OCI-M2 (cell line): ENCODE measurements at regions not wholly inside any gene's neighbourhood (a gene's known extent, or its start where the extent isn't known, plus 50 kb on each side); places are given as distances from the start of the nearest gene placed in this dataset.
"Not testable (repeated sequence)": the region's sequence is repeated elsewhere in the genome, so short reads cannot be mapped to it uniquely, and the experiment has no call there.

Experiments used
- DNase-seq: peaks from one replicate; lab custom pipeline; 2025; ENCODE audit not compliant: unreplicated experiment; lab: John Stamatoyannopoulos, UW

GRCh38 chr7:114293289-114294012, 121.2 kb upstream of the FOXP2 start:
- peak; percentile 65 for DNase-seq

DNA sequence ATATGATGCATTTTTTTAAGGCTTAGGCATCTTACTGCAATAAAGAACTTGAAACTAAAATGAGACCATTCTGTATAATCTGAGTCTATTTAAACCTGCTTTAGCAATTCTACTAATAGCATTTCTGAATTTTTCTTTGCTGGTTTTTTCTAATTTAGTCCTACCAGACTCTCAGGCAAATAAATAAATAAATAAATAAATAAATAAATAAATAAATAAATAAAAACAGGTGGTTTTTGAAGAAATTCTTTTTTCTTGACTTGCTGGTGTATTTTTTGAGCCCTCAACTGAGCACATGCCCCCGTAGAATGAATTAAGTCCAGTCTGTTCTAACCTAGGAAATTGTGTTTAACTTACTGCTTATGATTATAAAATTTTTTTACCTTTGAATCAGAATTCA, 134.7 kb upstream of the FOXP2 start:
- DNase-seq, result no peak

DNA sequence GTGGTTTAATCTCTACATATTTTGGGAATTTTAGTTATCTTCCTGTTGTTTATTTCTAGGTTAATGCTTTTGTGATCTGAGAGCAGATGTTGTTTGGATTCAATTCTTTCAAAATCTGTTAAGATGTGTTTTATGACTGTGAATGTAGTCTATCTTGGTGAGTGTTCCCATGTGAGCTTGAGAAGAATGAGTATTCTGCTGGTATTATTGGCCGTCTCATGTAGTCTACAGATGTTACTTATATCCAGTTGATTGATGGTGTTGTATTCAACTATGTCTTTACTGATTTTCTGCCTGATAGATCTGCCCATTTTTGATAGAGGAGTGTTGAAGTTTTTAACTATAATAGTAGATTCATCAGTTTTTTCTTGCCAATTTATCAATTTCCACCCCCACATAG, 141.4 kb upstream of the FOXP2 start:
- DNase-seq, result no peak

GRCh38 chr7:114269714-114270113, 144.9 kb upstream of the FOXP2 start:
- no peak for DNase-seq

- not testable (repeated sequence) for DNase-seq
Observed at GRCh38 chr7:114267550-114267949, 147.1 kb upstream of the FOXP2 start.

- no peak for DNase-seq
Observed at GRCh38 chr7:114264023-114264422, 150.6 kb upstream of the FOXP2 start.

DNA sequence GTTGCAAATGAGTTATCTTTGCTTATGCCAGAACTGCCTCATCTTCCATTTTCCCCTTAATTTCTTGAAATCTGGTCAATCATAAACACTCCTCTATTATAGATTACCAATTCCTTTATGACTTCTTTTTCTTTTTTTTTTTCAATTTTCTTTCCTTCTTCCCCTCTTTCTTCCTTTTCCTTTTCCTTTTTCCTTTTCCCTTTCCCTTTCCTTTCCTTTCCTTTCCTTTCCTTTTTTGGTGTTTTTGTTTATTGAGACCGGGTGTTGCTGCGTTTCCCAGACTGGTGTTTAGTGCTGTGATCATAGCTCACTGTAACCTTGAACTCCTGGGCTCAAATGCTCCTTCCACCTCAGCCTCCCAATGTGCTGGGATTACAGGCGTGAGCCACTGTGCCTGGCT, 151.4 kb upstream of the FOXP2 start:
- no peak for DNase-seq

GRCh38 chr7:114255404-114255841, 159.2 kb upstream of the FOXP2 start:
- DNase-seq, result no peak

DNA sequence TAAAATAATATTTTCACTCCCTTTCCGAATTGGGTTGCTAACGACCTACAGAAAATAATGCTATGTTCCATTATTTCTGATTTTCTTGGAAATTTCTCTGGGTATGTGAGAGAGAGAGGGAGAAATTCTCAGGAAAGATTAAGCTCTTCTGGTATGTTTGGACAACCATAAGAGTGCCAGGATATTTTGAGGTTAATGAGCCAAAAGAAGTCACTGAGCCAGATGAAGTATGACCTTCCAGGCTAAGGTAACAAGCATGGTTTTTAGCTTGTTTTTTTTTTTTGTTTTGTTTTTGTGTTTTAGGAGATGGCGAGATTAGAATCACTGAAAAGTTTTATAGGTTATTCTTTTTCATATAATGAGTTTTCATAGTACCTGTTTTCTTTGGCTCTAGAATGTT, 171.0 kb upstream of the FOXP2 start:
- no peak for DNase-seq

GRCh38 chr7:114242992-114243507, 171.6 kb upstream of the FOXP2 start:
- DNase-seq, result no peak

- no peak for DNase-seq
Observed at GRCh38 chr7:114229246-114229645, 185.4 kb upstream of the FOXP2 start.

DNA sequence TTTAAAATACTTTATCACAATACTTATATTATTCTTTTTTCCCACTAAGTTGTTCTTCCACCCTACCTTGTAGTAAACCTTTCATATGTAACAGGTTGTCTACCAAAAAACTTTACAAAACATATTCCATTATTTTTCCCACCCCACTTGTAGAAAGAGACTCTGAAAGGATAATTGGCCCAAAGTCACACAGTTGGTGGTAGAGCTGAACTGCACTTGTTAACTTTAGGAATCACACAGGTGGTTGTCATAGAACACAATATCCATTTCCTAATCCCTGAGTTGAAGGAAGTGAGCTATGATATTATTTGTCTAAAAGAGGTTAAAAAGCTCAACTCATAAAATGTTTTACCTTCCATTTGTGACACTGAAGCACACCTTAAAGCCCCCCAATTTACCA, 188.8 kb upstream of the FOXP2 start:
- DNase-seq, result no peak

- no peak for DNase-seq
Observed at GRCh38 chr7:114218283-114218682, 196.3 kb upstream of the FOXP2 start.

DNA sequence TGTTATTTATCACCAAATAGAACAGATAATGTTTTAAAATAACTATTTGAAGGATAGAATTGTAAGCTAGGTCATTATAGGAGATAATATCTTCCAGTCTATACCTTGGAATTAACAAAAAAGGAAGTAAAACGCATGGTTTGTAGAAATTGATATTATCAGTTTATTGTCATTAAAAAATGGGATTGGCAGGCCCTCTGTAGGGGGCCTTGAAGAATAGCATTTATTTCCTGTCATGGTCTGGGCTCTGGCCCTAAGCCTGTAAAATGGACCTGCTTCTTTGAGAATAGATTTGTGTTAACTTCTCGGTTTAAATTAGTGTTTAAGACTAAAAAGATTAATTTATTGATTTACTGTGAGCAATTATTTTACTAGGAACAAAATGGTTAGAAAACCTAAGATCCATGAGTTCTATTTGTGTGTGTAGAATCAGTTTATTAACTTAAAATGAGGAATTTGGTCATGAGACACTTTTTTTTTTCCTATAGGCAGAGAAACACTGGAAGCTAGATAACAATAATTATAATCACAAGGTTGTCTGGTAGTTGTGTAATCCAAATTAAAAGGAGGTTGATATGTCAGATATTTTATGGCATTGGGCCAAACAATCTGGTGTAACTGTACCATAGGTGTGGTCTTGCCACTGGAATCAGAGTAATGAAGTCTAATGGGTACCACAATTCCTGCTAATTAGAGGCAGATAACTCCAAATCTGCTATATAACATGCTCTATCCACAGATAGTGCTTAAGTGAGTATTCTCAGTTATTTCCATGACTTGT, 197.4 kb upstream of the FOXP2 start:
- no peak for DNase-seq

- no peak for DNase-seq
Observed at GRCh38 chr7:114214466-114214865, 200.1 kb upstream of the FOXP2 start.

DNA sequence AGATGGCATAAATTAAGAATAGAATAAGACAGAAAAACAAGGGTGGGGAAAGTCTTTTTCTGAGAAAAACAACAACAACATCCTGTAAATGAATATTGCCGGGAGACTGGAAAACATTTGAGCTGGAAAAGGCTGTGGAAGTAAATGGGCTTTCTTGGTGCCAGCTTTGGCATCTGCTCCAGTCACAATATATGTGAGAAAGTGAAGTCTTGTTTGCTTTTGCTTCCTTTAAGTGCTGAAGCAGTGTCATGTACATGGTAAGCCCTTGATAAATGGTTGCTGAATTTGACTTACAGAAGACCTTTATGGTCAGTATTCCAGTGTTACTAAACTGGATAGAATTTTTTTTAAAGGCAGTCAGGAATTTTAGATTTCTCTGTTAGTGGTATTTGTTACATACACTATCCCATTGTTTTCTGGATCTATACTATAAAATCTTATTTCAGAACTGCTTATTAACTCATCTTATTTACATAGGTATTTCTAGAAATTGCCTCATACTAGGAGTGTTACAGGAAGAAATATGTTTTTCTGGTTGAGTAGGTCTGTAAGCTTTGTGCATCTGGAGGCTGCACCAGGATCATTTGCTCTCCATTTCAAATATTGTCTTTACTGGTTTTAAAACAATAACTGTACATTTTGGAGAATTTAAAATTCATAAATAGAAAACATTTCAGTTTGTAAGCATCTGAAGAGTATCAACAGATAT, 201.7 kb upstream of the FOXP2 start:
- no peak for DNase-seq

- no peak for DNase-seq
Observed at GRCh38 chr7:114209968-114210367, 204.6 kb upstream of the FOXP2 start.

DNA sequence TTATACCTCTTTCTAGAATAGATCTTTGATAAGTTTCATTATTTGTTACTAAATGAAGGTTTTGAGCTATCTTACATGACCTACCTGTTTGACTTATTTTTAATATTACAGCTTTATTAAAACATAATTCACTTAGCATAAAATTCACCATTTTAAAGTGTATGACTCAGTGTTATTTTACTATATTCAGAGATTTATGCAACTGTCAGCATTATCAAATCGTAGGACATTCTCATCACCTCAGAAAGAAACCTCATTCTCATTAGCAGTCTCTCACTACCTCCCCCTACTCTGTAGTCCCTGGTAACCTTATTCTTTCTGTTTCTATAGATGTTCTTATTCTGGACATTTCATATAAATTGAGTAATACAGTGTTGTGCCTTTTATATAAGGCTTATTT, 207.9 kb upstream of the FOXP2 start:
- no peak for DNase-seq

DNA sequence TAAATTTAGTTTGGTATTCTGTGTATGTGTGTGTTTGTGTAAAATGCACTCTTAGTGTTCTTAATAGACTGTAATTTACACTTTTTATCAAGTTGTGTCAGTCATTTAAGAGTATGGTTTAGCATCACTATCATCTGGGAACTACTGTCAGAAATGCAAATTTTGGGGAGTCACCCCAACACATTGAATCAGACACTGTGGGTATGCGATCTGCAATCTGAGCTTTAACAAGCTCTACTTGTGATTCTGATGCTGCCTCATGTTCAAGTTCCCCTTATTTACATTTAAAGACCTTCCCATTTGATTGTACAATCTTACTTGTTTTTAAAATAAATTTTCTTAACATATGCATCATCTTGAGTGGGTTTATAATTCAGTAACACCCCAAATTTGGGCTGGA, 218.1 kb upstream of the FOXP2 start:
- no peak for DNase-seq

DNA sequence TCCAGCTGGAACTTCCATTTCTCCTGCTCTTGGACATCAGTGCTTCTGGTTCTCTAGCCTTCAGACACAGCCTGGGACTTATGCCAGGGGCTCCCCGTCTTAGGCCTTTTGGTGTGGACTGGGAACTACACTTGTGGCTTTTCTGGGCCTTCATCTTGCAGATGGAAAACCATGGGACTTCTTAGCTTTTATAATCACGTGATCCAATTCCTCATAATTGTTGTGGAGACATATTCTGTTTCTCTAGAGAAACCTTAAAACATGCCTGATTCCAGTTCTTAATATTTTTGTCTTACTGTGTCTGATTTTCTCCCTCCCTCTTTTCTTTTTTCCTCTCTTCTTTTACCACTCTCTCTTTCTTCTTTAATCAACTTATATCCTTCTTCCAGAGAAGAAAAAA, 224.2 kb upstream of the FOXP2 start:
- DNase-seq, result no peak

DNA sequence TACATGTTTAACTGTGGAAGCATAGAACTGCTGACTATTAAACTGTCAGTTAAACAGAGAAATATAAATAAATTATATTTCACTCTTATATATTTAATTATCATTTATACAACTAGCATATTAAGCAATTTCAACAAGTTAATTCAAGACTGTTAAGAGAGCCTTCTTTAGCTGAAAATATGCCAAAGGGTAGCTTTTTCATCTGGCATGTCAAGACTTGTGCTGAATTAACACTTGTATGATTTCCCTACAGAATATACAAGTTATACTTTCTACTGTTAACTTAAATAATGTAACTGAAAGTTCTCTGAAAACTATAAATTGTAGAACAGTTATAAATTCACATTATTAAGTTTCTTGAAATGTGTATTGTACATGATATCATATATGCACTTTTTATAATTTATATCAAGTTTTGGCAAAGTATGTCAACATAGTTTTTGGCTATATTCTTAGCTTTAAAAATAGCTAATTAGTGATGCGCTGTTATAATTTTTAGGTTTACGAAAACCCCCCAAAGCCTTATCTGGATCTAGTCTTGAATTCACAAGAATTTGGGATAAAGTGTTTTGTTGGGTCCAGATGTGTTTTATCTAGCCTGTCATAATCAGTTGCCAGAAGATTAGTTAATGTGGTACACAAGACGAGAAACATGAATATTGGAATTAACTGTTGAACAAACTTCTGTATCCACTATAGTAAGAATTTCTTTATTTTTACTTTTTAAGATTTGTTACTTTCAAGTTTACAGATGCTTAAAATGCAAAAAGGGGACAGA, 231.1 kb upstream of the FOXP2 start:
- DNase-seq, result no peak
